ENCODE measurements at regions not wholly inside any gene's neighbourhood (a gene's known extent, or its start where the extent isn't known, plus 50 kb on each side); places are given as distances from the start of the nearest gene placed in this dataset.

DNA sequence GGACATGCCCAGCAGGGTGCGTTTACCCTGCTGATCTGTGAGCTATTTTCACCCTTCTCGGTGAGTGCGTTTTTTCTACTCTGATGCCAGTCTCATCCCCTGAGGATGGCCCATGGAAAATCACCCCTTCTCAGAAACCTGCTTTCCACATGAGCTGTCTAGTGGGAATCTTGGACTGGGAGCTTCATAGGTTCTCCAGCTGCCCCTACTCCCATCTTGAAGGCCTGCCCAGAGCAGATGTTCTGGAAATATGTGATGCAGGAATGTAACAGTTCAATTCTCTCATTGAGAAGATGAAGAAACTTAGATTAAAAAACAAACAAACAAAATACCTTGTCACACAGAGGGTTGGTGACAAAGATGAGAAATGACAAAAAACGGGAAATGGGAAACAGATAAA lies 146.9 kb upstream of the RAB11FIP2 start:
- ATAC-seq, result no peak
- Histone ChIP-seq H3K4me1 (no peaks in the 10 kb centered on the region), H3K27ac (no peak overlapping the region), H3K27me3 (no peaks in the 10 kb centered on the region), H3K4me3 (no peak overlapping the region), H3K9me3 (no peaks in the 10 kb centered on the region), H3K36me3 (no peaks in the 10 kb centered on the region)
- no peak for DNase-seq
- intact Hi-C loops (cut with DNase I), result no loop called here
- TF ChIP-seq, protein P1, sequence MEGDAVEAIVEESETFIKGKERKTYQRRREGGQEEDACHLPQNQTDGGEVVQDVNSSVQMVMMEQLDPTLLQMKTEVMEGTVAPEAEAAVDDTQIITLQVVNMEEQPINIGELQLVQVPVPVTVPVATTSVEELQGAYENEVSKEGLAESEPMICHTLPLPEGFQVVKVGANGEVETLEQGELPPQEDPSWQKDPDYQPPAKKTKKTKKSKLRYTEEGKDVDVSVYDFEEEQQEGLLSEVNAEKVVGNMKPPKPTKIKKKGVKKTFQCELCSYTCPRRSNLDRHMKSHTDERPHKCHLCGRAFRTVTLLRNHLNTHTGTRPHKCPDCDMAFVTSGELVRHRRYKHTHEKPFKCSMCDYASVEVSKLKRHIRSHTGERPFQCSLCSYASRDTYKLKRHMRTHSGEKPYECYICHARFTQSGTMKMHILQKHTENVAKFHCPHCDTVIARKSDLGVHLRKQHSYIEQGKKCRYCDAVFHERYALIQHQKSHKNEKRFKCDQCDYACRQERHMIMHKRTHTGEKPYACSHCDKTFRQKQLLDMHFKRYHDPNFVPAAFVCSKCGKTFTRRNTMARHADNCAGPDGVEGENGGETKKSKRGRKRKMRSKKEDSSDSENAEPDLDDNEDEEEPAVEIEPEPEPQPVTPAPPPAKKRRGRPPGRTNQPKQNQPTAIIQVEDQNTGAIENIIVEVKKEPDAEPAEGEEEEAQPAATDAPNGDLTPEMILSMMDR (IDR thresholded peaks at IDR 0.05), result no peak

DNA sequence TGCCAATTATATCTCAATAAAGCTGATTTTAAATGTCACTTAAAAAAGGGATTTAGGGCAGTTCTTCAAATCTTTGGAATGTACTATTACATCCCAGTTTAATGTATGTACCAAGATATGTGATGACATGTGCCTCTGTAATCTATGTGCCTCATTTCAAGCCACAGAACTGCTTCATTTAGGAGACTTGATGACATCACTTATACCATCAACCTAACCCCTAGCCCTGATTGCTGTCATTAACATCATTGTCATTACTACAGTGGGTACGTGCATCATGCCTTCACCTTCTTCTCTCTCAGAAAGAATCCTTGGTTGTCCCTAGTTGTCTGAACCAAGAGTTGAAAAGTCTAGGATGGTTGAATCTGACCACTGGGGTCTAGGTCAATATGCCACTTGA lies 134.3 kb upstream of the RAB11FIP2 start:
- Histone ChIP-seq H3K4me3 (no peak overlapping the region), H3K4me1 (no peaks in the 10 kb centered on the region), H3K27me3 (no peaks in the 10 kb centered on the region), H3K9me3 (peaks cover 0 to 14% of the 10 kb centered on the region in 2 donors), H3K27ac (no peak overlapping the region), H3K36me3 (no peaks in the 10 kb centered on the region)
- DNase-seq, result no peak
- TF ChIP-seq, protein P1 (IDR thresholded peaks at IDR 0.05), result no peak
- intact Hi-C loops (cut with DNase I), result no loop called here
- ATAC-seq, result no peak

DNA sequence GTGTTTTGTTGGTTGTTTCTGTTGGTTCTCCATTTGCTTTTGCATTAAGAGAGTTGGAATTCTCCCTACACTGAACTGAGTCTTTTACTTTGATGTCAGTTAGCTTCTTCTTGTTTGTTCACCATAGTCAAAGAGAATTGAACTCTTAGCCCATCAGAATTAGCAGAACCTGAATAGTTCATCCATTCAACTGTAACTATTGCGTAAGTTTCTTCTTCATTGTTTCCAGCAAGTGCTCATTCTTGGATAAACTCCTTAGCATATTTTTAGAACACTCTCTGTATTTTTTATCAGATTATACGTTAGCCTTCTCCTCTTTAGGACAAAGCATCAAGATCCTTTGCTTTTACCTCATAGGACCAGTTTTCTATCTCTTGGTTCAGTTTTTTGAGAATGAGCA lies 128.4 kb upstream of the RAB11FIP2 start:
- Histone ChIP-seq H3K36me3 (no peaks in the 10 kb centered on the region), H3K4me1 (no peaks in the 10 kb centered on the region), H3K27ac (no peak overlapping the region), H3K4me3 (no peak overlapping the region), H3K27me3 (no peaks in the 10 kb centered on the region), H3K9me3 (peaks cover 0 to 3% of the 10 kb centered on the region in 2 donors)
- ATAC-seq, result no peak
- no peak for DNase-seq
- intact Hi-C loops (cut with DNase I), result no loop called here
- TF ChIP-seq, protein P1 (IDR thresholded peaks at IDR 0.05), result no peak

DNA sequence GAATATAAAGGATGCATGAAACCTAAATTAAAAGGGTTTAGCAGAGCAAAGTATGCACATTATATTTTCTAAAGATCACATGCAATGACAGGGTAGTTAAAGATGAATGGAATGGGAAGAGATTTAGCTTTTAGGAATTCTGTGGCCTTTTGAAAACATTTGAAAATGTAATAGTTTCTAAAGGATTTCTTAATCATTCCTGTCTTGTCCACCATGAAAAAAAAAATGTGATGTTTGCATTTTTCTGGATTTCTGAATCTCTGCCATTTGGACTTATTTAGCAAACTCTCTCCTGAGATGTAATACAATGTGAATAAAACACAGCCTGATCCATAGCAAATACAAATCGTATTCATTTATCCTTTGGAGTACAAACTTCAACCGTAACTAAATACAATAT lies 126.6 kb upstream of the RAB11FIP2 start:
- DNase-seq, result no peak
- intact Hi-C loops (cut with DNase I), result no loop called here
- H3K27ac ChIP-seq, result no peak overlapping the region
- no peaks in the 10 kb centered on the region for H3K4me1 ChIP-seq
- H3K27me3 ChIP-seq, result no peaks in the 10 kb centered on the region
- H3K4me3 ChIP-seq, result no peak overlapping the region
- no peaks in the 10 kb centered on the region for H3K36me3 ChIP-seq
- no peak for ATAC-seq
- TF ChIP-seq, protein P1 (IDR thresholded peaks at IDR 0.05), result no peak
- no peaks in the 10 kb centered on the region for H3K9me3 ChIP-seq

DNA sequence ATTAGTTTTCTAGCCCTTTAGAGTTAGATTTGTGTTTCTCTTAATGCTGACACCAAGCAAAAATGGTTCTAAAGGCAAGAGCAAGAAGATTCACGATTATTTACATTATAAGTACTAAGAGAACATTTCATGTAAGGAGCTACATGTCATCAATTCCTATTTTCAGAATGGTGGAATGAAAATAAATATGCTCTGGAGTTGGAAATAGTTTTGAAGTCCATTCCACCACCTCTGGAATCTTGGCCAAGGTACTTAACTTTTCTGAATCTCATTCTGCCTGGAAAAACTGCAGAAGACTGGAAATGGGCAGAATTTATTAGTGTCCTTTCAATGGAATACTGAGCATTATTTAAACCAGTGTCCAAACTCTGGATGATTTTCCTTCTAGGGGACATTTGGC lies 125.1 kb upstream of the RAB11FIP2 start:
- H3K9me3 ChIP-seq, result no peaks in the 10 kb centered on the region
- no peak overlapping the region for H3K27ac ChIP-seq
- H3K4me1 ChIP-seq, result no peaks in the 10 kb centered on the region
- ATAC-seq (no peak), DNase-seq (no peak)
- no peaks in the 10 kb centered on the region for H3K36me3 ChIP-seq
- intact Hi-C loops (cut with DNase I), result no loop called here
- TF ChIP-seq, protein P1 (IDR thresholded peaks at IDR 0.05), result no peak
- H3K27me3 ChIP-seq, result no peaks in the 10 kb centered on the region
- no peak overlapping the region for H3K4me3 ChIP-seq

Measured in left lung (tissue), 4 donors.